ENCODE measurements at regions not wholly inside any gene's neighbourhood (a gene's known extent, or its start where the extent isn't known, plus 50 kb on each side); places are given as distances from the start of the nearest gene placed in this dataset.

GRCh38 chr22:26775394-26775793, 118.0 kb downstream of the MIAT start:
- TF ChIP-seq CTCF (IDR thresholded peaks at IDR 0.05) (no peak), POLR2AphosphoS5 (IDR thresholded peaks at IDR 0.05) (no peak)

Measured in suprapubic skin (tissue), 3 donors.